ENCODE measurements at regions not wholly inside any gene's neighbourhood (a gene's known extent, or its start where the extent isn't known, plus 50 kb on each side); places are given as distances from the start of the nearest gene placed in this dataset.

DNA sequence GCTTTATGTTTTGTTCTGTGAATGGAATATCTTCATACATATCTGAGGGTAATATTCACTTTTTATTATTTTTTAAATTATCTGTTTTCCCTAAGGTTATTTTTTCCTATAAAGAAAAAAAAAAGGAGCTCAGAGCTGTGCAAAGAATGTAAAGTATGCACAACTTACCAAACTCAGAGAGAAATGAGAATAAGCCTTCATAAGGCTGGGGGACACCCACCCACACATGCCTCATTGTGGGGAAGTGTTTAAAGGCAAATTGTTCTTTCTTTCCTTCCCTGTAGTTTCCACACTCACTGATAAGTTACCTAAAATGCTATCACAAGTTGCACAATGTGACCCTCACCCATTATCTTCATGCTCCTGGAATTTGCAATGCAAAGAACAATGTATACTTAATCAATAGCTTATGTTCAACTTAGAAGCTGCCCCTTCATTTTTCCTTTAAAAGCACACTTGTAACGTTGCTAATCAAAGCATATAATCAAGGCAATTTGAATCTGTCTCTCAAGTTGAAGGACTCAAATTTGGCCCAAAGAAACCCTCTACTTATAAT lies 108.1 kb downstream of the GNAT3 start:
- DNase-seq (ENCODE audit: low read depth in 4 of 4, low spot score in 2 of 4), result no peak

DNA sequence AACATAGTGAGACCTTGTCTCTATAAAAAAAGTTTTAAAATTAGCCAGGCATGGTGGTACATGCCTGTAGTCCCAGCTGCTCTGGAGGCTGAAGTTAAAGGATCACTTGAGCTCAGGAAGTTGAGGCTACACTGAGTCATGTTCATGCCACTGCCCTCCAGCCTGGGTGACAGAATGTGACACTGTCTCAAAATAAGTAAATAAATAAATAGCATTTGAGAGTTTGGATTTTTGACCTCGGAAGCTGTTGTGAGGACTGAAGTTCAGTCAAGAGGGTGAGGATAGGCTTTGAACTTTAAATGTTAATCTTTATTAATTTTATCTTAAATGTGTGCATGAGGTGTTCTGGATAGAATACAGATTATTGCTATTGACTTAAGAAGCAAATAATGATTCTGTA lies 110.2 kb downstream of the GNAT3 start:
- DNase-seq (ENCODE audit: low read depth in 4 of 4, low spot score in 2 of 4), result no peak

DNA sequence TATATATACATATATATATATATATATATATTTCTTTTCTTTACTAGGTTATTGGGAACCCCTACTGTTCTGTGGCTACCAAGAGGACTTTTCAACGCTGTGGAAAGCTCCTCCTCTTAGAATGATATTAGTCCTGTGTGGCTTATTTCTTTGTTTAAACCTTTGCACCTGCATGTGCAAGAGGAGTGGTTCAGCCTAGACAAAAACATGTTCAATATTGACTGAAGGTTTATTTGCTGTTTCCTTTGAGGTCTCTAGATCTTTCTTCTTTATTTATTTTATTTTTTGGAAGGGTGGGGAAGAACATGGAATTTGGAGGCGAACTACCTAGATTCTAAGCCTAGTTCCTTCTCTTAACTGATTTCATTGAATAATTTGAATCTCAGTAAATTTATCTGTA lies 118.1 kb downstream of the GNAT3 start:
- DNase-seq (ENCODE audit: low read depth in 4 of 4, low spot score in 2 of 4), result no peak

DNA sequence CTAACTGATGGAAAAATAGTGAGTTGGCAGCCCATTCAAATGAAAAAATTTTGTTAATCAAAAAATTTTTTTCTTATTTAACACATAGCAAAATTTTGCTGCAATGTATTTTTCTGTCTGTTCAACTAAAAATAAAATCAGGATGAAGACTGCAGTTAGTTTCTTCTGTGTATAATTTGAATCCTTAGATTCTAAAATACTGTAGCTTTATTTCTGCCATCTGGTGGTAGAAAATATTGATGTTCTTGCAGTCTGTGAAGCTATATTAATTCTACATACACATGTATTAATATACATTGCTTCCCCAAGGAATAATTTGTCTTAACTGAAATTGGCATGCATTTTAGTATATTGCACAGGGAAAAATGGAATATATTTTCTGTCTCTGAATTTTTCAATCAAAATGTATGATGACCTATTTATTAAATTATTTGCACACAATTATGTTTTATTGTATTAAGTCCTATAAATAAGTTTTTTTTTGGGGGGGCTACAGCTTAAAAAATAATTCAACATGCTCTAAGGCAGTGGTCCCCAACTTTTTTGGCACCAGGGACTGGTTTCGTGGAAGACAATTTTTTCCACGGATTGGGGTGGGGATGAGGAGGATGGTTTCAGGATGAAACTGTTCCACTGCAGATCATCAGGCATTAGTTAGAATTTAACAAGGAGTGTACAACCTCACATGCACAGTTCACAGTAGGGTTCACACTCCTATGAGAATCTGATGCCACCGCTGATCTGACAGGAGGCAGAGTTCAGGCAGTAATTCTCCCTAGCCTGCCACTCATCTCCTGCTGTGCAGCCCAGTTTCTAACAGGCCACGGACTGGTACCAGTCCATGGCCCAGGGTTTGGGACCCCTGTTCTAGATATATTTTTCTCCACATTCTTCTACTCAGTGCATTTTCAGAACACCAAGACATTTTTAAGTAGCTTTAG lies 119.4 kb downstream of the GNAT3 start:
- no peak for DNase-seq (ENCODE audit: low read depth in 4 of 4, low spot score in 2 of 4)

DNA sequence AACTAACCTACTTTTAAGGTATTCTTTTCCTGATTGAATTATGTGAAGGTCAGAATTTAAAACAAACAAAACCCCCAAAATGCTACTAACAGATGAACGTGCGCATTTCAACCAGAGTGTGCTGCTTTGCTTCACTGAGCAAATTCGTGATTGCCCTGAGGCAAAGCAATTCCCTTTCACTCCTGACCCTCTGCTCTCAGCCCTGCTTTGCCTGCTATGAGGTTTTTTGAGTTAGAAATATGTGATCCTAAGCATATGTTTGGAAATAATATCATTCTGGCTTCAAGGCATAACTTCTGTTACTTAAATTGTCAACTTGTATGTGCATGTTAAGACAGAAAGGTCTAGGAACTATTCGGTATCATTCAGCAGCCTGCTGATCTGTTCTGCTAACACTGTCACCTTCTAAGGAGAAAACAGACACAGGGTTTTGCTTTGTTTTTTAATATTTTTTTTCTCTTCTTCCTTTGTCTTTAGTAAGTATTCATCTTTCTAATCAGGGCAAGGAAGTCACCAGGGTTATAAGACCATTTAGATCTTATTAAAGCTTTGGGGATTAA lies 124.2 kb downstream of the GNAT3 start:
- DNase-seq (ENCODE audit: low read depth in 4 of 4, low spot score in 2 of 4), result peak in 1 of 4 donors; percentile 17

DNA sequence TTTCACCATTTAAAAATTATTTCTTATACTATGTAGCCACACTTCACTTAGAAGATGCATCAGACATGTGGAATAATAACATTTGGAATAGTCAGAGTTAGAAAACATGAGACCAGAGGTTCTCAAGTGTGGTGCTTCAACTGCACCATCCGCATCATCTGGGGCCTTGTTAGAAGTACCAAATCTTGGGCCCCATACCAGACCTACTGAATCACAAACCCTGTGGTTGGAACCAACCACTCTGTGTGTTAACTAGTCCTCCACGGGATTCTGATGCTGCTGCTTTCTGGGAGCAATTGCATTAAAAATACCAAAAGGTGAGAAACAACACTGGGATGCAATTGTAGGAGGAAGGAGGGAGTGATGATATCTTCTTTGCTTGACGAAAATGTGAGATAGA lies 125.2 kb downstream of the GNAT3 start:
- DNase-seq (ENCODE audit: low read depth in 4 of 4, low spot score in 2 of 4), result no peak

DNA sequence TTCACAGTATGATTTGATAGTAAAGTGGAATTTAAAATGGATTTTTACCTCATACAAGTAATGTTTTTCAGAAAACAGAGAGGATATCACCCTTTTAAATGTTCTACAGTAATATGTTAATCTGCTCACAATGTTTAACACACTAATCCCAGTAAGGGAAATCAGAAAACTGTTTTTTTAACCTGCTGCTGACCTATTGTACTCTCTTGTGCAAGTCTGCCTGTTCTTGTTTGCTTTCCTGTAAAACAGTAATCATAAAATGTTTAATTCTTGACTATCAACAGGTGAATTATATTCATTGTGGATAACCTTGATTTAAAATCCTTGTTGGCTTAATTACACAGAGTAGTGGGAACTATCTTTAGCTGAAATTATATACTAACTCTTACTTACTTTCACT lies 126.4 kb downstream of the GNAT3 start:
- DNase-seq (ENCODE audit: low read depth in 4 of 4, low spot score in 2 of 4), result no peak

DNA sequence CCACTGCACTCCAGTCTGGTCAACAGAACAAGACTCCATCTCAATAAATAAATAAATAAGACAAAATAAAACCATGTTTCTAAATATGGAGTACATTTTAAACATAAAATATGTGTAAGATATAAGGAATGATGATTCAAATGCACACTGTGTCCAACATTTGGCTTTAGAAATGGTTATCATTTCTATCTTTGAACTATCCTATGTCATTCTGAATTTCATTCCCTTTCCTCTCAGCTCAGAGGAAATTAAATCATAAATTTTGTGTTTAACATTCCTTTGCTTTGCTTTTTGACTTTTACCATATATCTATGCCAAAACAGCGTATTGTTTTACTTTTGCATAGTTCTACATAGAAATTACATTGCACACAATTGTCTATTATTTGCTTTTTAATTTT lies 130.9 kb downstream of the GNAT3 start:
- DNase-seq (ENCODE audit: low read depth in 4 of 4, low spot score in 2 of 4), result no peak

DNA sequence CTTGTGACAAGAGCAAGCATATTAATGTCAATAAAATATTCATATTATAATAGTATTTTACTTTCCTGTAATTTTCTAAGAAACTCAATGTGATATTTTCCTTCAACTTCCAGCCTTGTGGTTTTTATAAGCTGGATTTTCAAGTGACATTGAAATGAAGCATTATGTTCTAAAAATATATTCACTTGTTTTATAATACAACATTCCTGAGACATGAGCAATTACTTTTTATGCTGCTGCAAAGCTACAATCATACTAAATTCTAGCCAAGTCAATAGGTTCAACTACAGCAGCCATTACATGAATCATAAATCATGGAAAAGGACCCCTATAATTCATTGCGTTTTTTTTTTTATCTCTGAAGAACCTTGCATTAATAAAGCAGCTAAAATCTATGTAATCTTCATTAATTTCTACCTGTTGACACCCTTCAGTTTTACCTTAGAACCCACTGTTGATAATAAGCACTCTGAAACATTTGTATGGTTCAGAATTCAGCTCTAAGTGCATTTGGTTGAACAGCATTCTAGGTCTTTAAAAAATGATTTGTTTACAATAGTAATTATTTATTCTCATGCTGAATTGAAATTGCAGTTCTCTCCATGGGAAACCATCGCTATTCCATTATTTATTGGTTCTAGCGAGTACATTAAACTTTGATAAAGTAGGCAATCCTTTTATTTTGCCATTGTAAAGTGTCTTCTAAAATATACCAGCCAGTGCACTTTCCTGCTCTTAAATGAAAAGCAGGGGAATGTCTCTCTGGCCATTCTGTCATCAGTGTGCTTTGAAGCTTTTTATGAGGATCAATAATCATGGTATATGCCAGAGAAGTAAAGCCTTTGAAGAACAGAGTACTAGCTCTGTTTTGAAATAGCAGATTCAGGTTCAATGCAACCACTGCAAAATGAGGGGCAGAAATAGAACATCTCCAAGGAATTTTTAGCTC lies 132.6 kb downstream of the GNAT3 start:
- DNase-seq (ENCODE audit: low read depth in 4 of 4, low spot score in 2 of 4), result no peak

DNA sequence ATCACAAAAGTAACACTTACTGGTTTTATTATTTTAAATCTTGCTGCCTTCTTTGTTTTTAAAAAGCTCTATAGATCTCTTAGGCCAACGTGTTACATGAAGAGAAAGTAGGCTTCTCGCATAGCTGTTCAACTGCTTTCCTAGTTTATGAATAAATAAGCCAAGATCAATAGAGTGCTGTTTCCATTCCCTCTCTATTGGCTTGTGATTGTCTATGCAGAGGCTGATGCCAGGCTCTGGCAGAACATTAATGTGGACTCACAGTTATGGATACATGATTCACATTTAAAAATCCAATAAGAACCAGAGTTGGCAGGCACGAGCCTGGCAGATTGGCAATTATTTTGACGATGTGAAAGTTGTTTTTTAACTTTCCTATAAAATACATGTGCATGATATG lies 137.5 kb downstream of the GNAT3 start:
- DNase-seq (ENCODE audit: low read depth in 4 of 4, low spot score in 2 of 4), result no peak

DNA sequence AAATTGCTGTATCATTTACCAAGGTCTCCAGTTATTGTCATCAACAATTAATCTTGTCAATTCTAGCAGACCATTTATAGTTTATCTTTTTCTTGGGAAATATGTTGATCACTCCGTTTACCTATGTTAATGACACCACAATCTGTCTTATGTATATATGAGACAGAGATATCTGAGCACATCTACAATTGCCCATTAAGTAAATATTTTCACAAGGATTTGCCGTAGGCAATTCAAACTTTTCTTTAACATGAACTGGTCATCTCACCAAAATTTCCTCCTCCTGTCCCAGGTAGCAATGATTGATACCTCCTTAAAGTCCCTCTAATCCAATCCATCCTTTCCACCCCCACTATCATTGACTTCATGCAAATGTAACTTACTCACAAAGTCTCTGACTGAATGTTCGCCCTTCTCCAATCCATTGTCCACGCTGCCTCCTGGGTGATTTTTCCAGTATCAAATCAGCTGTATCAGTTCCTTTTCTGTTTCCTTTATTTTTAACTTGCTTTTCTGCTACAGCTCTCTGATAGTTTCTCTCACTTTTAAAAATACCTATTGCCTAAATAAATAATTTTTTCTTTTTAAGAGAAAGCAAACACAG lies 138.3 kb downstream of the GNAT3 start:
- no peak for DNase-seq (ENCODE audit: low read depth in 4 of 4, low spot score in 2 of 4)

DNA sequence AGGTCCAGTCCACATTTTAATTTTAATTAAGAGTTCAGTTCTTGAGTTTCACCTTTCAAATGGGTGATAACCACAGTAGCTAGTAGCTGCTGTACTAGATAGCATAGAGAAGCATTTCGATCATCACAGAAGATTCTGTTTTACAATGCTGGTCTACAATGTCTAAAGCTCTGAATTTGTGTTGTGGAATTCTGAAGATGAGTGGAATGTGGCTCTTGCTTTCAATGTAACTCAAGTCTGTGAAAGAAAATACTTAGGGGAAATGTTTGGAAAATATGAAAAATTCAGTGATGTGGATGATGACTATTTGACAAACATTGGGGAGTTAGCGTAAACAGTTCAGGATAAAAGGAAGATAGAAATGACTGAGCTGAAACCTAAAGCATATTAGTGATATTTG lies 139.4 kb downstream of the GNAT3 start:
- no peak for DNase-seq (ENCODE audit: low read depth in 4 of 4, low spot score in 2 of 4)

DNA sequence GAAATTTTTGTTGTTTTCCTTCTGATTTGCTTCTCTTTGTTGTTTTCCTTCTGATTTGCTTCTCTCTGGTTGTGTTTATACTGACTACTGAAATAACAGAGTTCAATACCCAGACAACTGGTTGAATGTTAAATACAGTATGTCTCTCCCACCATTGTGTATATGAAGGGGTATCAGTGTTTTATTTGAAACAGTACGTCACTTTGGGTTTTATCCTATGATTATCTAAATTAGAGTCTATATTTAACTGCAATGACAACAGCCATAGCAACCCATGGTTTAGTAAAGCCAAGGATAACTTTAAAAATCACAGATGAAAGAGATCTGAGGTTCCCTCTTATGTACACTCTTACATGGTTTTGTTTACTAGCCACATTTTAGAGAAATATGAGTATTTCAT lies 141.3 kb downstream of the GNAT3 start:
- no peak for DNase-seq (ENCODE audit: low read depth in 4 of 4, low spot score in 2 of 4)

DNA sequence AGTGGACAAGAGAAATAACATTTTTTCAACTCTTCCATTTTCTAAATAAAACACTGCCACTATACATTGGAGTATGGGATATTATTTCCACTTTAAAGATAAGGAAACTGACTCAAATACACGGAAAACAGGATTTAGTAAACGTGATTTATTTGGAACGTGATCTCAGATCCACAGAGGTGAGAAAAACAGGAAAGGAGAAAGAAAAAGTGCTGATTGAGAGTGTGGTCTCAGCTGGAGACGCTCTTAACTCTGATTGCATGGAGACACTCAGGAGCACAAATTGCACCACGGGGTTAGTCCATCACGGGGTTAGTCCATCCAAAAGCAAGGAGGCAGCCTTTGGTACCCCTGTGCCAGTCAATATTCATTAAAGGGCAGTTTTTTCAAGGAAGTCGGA lies 142.5 kb downstream of the GNAT3 start:
- no peak for DNase-seq (ENCODE audit: low read depth in 4 of 4, low spot score in 2 of 4)

DNA sequence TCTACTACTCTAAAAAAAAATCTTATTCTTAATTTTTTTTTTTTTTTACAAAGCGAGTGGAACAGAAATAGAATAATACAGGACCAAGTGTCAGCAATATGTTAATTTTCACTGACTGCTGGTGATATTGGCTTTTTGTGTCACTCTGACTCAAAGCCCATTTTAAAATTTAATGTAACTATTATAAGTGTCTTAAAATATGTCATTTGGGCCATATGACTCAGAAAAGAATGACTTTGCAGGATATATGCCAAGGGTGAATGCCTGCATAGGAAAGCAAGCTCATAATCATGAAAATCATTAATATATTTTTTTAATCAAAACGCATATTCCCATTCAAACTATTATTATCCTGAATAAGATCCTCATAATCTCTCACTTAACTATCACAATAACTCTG lies 149.2 kb downstream of the GNAT3 start:
- no peak for DNase-seq (ENCODE audit: low read depth in 4 of 4, low spot score in 2 of 4)

DNA sequence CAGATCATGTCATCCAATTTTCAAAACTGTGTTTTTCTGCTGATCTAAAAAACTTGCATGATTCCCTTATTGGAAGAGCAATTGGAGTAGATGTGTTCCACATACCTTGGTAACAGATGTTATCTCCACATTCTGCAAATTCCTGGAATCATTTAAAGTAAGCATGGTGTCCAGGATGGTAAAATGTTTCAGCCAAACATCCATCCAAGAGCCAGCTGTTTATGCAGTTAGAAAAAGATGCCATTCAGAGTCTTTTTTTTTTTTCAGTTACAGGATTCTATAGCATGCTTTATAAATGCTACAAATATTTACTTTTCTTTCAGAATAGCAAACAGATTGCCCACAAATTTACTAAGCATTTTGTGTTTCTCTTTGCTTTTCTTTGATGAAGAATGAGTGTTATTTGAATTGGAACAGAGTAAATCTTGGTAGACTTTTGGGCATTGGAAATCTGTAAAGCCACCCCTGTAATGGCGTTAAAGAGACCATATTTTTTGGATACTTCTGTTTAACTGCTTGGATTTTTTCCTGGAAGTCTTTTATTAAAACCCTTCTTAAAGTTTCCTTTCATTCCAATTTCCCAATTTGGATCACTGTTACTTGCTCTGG lies 149.8 kb downstream of the GNAT3 start:
- no peak for DNase-seq (ENCODE audit: low read depth in 4 of 4, low spot score in 2 of 4)

DNA sequence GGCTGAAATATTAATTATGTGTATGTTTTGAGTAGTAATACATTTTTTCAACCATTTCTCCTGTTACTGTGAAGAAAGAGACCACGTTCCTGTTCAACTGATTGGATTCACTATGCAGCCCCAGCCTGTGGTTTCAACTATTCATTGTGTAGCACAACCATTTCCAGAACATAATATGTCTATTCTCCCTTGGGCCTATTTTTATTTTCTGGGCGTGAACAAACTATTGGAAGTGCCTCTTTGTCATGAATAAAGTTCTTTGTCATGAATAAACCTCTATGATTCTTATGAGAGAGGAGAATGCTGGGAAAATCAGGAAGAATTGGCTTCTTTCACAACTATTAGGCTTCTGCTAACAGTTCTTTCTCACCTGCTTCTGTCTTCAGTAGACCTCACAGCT lies 152.4 kb downstream of the GNAT3 start:
- no peak for DNase-seq (ENCODE audit: low read depth in 4 of 4, low spot score in 2 of 4)

DNA sequence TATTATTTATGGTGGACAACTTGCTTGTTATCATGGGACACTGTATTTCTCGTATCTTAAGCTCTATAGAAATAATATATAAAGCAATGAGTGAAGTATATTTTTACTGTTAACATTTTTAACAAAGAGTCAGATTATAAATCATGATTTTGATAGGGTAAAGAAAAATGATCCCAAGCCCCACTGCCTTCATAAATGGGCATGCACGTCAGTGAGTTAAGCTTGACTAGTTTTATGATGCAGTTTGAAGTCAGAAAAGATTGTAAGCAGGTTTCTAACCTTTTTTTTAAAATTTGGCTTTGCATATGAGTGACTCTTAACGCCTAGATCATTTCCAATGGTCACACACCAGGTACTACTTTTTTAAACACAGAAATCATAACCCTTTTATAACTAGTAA lies 152.8 kb downstream of the GNAT3 start:
- DNase-seq (ENCODE audit: low read depth in 4 of 4, low spot score in 2 of 4), result no peak

DNA sequence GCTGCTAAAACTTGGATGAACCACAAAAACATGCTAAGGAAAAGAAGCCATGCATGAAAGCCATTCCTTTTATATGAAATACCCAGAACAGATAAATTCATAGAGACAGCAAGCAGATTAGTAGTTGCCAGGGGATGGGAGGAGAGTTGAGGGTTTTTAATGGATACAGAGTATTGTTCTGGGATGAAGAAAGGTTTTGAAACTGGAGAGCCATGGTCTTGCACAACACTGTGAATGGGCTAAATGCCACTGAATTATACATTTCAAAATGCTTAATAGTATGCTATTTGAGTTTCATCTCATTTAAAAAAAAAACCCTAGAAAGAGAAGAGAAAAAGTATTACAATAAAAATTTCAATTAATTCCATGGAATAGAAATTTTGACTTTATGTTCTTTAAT lies 154.3 kb downstream of the GNAT3 start:
- no peak for DNase-seq (ENCODE audit: low read depth in 4 of 4, low spot score in 2 of 4)

DNA sequence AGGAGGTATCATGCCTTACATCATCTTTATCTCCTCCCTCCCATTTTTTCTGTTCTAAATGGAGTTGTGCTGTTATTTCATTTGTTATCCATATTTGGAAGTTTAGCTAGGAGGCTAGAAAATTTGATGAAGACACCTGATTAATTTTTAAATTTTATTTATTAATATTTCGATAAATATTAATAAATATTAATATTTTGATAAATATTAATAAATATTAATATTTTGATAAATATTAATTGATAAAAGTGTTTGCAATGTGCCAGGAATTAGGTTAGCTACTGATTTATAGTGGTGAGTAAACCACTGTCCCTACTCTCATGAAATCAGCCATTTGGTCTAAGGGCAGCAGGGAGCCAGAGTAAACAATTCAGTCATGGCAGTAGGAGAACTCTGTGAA lies 161.4 kb downstream of the GNAT3 start:
- no peak for DNase-seq (ENCODE audit: low read depth in 4 of 4, low spot score in 2 of 4)

All from left renal cortex interstitium (tissue), 4 donors.